ENCODE measurements at regions not wholly inside any gene's neighbourhood (a gene's known extent, or its start where the extent isn't known, plus 50 kb on each side); places are given as distances from the start of the nearest gene placed in this dataset.

- no peak for DNase-seq (ENCODE audit: low spot score)
- no TSS peak for BruUV-seq (replicated peaks)
- Histone ChIP-seq H3K36me3 (ENCODE audit: insufficient read depth, low read length, poor library complexity, severe bottlenecking) (no peaks in the 10 kb centered on the region), H3K27me3 (replicated peaks; ENCODE audit: insufficient read depth, low read depth, low read length, poor library complexity) (no peaks in the 10 kb centered on the region), H3K9me3 (ENCODE audit: low read depth, low read length, poor library complexity, severe bottlenecking) (no peaks in the 10 kb centered on the region), H3K4me1 (ENCODE audit: insufficient read depth, low read length, poor library complexity, severe bottlenecking) (no peaks in the 10 kb centered on the region), H3K4me3 (ENCODE audit: low read depth, low read length, poor library complexity, severe bottlenecking) (no peak overlapping the region), H3K27ac (ENCODE audit: low read depth, low read length, poor library complexity, severe bottlenecking) (no peak overlapping the region)
- intact Hi-C loops (cut with micrococcal nuclease; ENCODE audit: unreplicated experiment): no loop called here
- TF ChIP-seq CTCF (conservative IDR thresholded peaks at IDR 0.05; ENCODE audit: low read depth, low read length) (no peak), EZH2 (IDR thresholded peaks at IDR 0.05; ENCODE audit: borderline replicate concordance, low read depth, low read length, poor library complexity, severe bottlenecking) (no peak)
- POLR2A ChIA-PET (ENCODE audit: low non-redundant PET): no interaction called here
- CTCF ChIA-PET: no interaction called here
These were observed 394.1 kb upstream of the PROK2 start for GRCh38 chr3:72179107-72179464.

- TF ChIP-seq CTCF (conservative IDR thresholded peaks at IDR 0.05; ENCODE audit: low read depth, low read length) (no peak), EZH2 (IDR thresholded peaks at IDR 0.05; ENCODE audit: borderline replicate concordance, low read depth, low read length, poor library complexity, severe bottlenecking) (no peak)
- intact Hi-C loops (cut with micrococcal nuclease; ENCODE audit: unreplicated experiment): no loop called here
- ChIA-PET CTCF (no interaction called here), POLR2A (ENCODE audit: low non-redundant PET) (no interaction called here)
- Histone ChIP-seq H3K36me3 (ENCODE audit: insufficient read depth, low read length, poor library complexity, severe bottlenecking) (no peaks in the 10 kb centered on the region), H3K4me3 (ENCODE audit: low read depth, low read length, poor library complexity, severe bottlenecking) (no peak overlapping the region), H3K4me1 (ENCODE audit: insufficient read depth, low read length, poor library complexity, severe bottlenecking) (no peaks in the 10 kb centered on the region), H3K27ac (ENCODE audit: low read depth, low read length, poor library complexity, severe bottlenecking) (no peak overlapping the region), H3K27me3 (replicated peaks; ENCODE audit: insufficient read depth, low read depth, low read length, poor library complexity) (no peaks in the 10 kb centered on the region), H3K9me3 (ENCODE audit: low read depth, low read length, poor library complexity, severe bottlenecking) (no peaks in the 10 kb centered on the region)
- DNase-seq (ENCODE audit: low spot score): no peak
- no TSS peak for BruUV-seq (replicated peaks)
These were observed 393.6 kb upstream of the PROK2 start for GRCh38 chr3:72178463-72179106.

- TF ChIP-seq EZH2 (IDR thresholded peaks at IDR 0.05; ENCODE audit: borderline replicate concordance, low read depth, low read length, poor library complexity, severe bottlenecking) (no peak), CTCF (conservative IDR thresholded peaks at IDR 0.05; ENCODE audit: low read depth, low read length) (no peak)
- no peak for DNase-seq (ENCODE audit: low spot score)
- no TSS peak for BruUV-seq (replicated peaks)
- intact Hi-C loops (cut with micrococcal nuclease; ENCODE audit: unreplicated experiment): no loop called here
- ChIA-PET CTCF (no interaction called here), POLR2A (ENCODE audit: low non-redundant PET) (no interaction called here)
- H3K27me3 ChIP-seq (replicated peaks; ENCODE audit: insufficient read depth, low read depth, low read length, poor library complexity): no peaks in the 10 kb centered on the region
- no peak overlapping the region for H3K27ac ChIP-seq (ENCODE audit: low read depth, low read length, poor library complexity, severe bottlenecking)
- no peaks in the 10 kb centered on the region for H3K36me3 ChIP-seq (ENCODE audit: insufficient read depth, low read length, poor library complexity, severe bottlenecking)
- H3K4me1 ChIP-seq (ENCODE audit: insufficient read depth, low read length, poor library complexity, severe bottlenecking): no peaks in the 10 kb centered on the region
- no peak overlapping the region for H3K4me3 ChIP-seq (ENCODE audit: low read depth, low read length, poor library complexity, severe bottlenecking)
- H3K9me3 ChIP-seq (ENCODE audit: low read depth, low read length, poor library complexity, severe bottlenecking): no peaks in the 10 kb centered on the region
These were observed 392.4 kb upstream of the PROK2 start for GRCh38 chr3:72177075-72178050.
